ENCODE measurements at regions not wholly inside any gene's neighbourhood (a gene's known extent, or its start where the extent isn't known, plus 50 kb on each side); places are given as distances from the start of the nearest gene placed in this dataset.

- no peak for TF ChIP-seq EZH2 (IDR thresholded peaks at IDR 0.05; ENCODE audit: low read depth)
- TF ChIP-seq, protein P1, sequence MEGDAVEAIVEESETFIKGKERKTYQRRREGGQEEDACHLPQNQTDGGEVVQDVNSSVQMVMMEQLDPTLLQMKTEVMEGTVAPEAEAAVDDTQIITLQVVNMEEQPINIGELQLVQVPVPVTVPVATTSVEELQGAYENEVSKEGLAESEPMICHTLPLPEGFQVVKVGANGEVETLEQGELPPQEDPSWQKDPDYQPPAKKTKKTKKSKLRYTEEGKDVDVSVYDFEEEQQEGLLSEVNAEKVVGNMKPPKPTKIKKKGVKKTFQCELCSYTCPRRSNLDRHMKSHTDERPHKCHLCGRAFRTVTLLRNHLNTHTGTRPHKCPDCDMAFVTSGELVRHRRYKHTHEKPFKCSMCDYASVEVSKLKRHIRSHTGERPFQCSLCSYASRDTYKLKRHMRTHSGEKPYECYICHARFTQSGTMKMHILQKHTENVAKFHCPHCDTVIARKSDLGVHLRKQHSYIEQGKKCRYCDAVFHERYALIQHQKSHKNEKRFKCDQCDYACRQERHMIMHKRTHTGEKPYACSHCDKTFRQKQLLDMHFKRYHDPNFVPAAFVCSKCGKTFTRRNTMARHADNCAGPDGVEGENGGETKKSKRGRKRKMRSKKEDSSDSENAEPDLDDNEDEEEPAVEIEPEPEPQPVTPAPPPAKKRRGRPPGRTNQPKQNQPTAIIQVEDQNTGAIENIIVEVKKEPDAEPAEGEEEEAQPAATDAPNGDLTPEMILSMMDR (conservative IDR thresholded peaks at IDR 0.05) = no peak
These were observed 98.9 kb upstream of the IPO9 start for GRCh38 chr1:201729973-201730608.
